MM.1S (cell line): ENCODE measurements at regions not wholly inside any gene's neighbourhood (a gene's known extent, or its start where the extent isn't known, plus 50 kb on each side); places are given as distances from the start of the nearest gene placed in this dataset.
"Not testable (repeated sequence)": the region's sequence is repeated elsewhere in the genome, so short reads cannot be mapped to it uniquely, and the experiment has no call there.

Experiments
- DNase-seq: peaks from one replicate; pipeline ENCODE4 v3.0.0-alpha.2; 2015
- H2AFZ ChIP-seq: fragments of 300-600 bp; sonication (generic); 2 replicates; pipeline ENCODE4 v1.6.0; 2016; ENCODE audit warnings: antibody characterized with exemption, low read length
- H3F3A ChIP-seq: fragments of 300-600 bp; sonication (generic); 2 replicates; pipeline ENCODE4 v1.6.1; 2016; ENCODE audit warnings: mild to moderate bottlenecking, antibody characterized with exemption, low read length, moderate library complexity, mixed read lengths; ENCODE audit not compliant: insufficient read depth
- H3K27ac ChIP-seq: fragments of 300-600 bp; sonication (generic); 2 replicates; pipeline ENCODE4 v1.5.1; 2016; ENCODE audit warnings: mild to moderate bottlenecking, low read length
- H3K27me3 ChIP-seq: fragments of 300-600 bp; sonication (generic); replicated peaks from 2 replicates; pipeline ENCODE4 v1.6.0; 2016; ENCODE audit warnings: low read length; ENCODE audit not compliant: insufficient read depth
- H3K36me3 ChIP-seq: fragments of 300-600 bp; sonication (generic); replicated peaks from 2 replicates; pipeline ENCODE4 v1.6.1; 2016; ENCODE audit warnings: mild to moderate bottlenecking, low read length, mixed read lengths; ENCODE audit not compliant: insufficient read depth
- H3K4me1 ChIP-seq: fragments of 300-600 bp; sonication (generic); 2 replicates; pipeline ENCODE4 v1.6.1; 2016; ENCODE audit warnings: low read length, mixed read lengths
- H3K4me2 ChIP-seq: fragments of 300-600 bp; sonication (generic); 2 replicates; pipeline ENCODE4 v1.6.0; 2016; ENCODE audit warnings: low read depth, low read length
- H3K4me3 ChIP-seq: fragments of 300-600 bp; sonication (generic); 2 replicates; pipeline ENCODE4 v1.5.1; 2016; ENCODE audit warnings: low read length, mixed read lengths
- H3K79me2 ChIP-seq: fragments of 300-600 bp; sonication (generic); 2 replicates; pipeline ENCODE4 v1.6.1; 2016; ENCODE audit warnings: mixed run types, low read length, mixed read lengths
- H3K9ac ChIP-seq: fragments of 300-600 bp; sonication (generic); 2 replicates; pipeline ENCODE4 v1.6.1; 2016; ENCODE audit warnings: low read length, mixed read lengths
- H3K9me2 ChIP-seq: fragments of 300-600 bp; sonication (generic); replicated peaks from 2 replicates; pipeline ENCODE4 v1.6.1; 2016; ENCODE audit warnings: mild to moderate bottlenecking, low read length, mixed read lengths; ENCODE audit not compliant: insufficient read depth
- H3K9me3 ChIP-seq: fragments of 300-600 bp; sonication (generic); replicated peaks from 2 replicates; pipeline ENCODE4 v1.6.1; 2016; ENCODE audit warnings: mild to moderate bottlenecking, low read length, mixed read lengths; ENCODE audit not compliant: insufficient read depth
- H4K20me1 ChIP-seq: fragments of 300-600 bp; sonication (generic); 2 replicates; pipeline ENCODE4 v1.6.1; 2016; ENCODE audit warnings: mild to moderate bottlenecking, low read length, moderate library complexity, mixed read lengths; ENCODE audit not compliant: insufficient read depth

GRCh38 chr1:206374725-206375124 is 95.6 kb upstream of the IKBKE start:
- not testable (repeated sequence) for H3K27me3 ChIP-seq, DNase-seq, H3K9me2 ChIP-seq, H3K9ac ChIP-seq, H3K4me3 ChIP-seq, H3K27ac ChIP-seq, H4K20me1 ChIP-seq, H2AFZ ChIP-seq, H3F3A ChIP-seq, H3K4me1 ChIP-seq, H3K4me2 ChIP-seq, H3K36me3 ChIP-seq, H3K79me2 ChIP-seq, H3K9me3 ChIP-seq

GRCh38 chr1:206375552-206375951 is 94.7 kb upstream of the IKBKE start:
- not testable (repeated sequence) for H3K27me3 ChIP-seq, H3K36me3 ChIP-seq, H2AFZ ChIP-seq, H3F3A ChIP-seq, H3K27ac ChIP-seq, DNase-seq, H3K9me3 ChIP-seq, H3K4me3 ChIP-seq, H3K4me1 ChIP-seq, H3K9me2 ChIP-seq, H4K20me1 ChIP-seq, H3K4me2 ChIP-seq, H3K79me2 ChIP-seq, H3K9ac ChIP-seq

GRCh38 chr1:206378506-206378905 is 91.8 kb upstream of the IKBKE start:
- H3K79me2 ChIP-seq, H3K27me3 ChIP-seq, H3K36me3 ChIP-seq, H3K9ac ChIP-seq, H3K4me3 ChIP-seq, H4K20me1 ChIP-seq, H3K9me2 ChIP-seq, H3K4me1 ChIP-seq, H3K27ac ChIP-seq, H3K9me3 ChIP-seq, H3F3A ChIP-seq, H3K4me2 ChIP-seq, DNase-seq, H2AFZ ChIP-seq: not testable (repeated sequence)

- not testable (repeated sequence) for H3K4me3 ChIP-seq, H3K4me1 ChIP-seq, H3K36me3 ChIP-seq, H3K27ac ChIP-seq, H3F3A ChIP-seq, H3K9me2 ChIP-seq, H4K20me1 ChIP-seq, H3K79me2 ChIP-seq, H2AFZ ChIP-seq, H3K27me3 ChIP-seq, H3K4me2 ChIP-seq, H3K9ac ChIP-seq, H3K9me3 ChIP-seq, DNase-seq
These were observed 91.0 kb upstream of the IKBKE start for GRCh38 chr1:206379245-206379644.

- not testable (repeated sequence) for H3K4me2 ChIP-seq, H3K79me2 ChIP-seq, H3K36me3 ChIP-seq, DNase-seq, H3K27me3 ChIP-seq, H3K9me2 ChIP-seq, H3F3A ChIP-seq, H3K27ac ChIP-seq, H4K20me1 ChIP-seq, H3K9ac ChIP-seq, H3K4me3 ChIP-seq, H2AFZ ChIP-seq, H3K9me3 ChIP-seq, H3K4me1 ChIP-seq
These were observed 90.0 kb upstream of the IKBKE start for GRCh38 chr1:206380163-206380790.

GRCh38 chr1:206380791-206381610 is 89.3 kb upstream of the IKBKE start:
- not testable (repeated sequence) for H3K4me3 ChIP-seq, H3F3A ChIP-seq, H3K9me3 ChIP-seq, H3K27ac ChIP-seq, H3K4me2 ChIP-seq, H3K27me3 ChIP-seq, H2AFZ ChIP-seq, H3K36me3 ChIP-seq, DNase-seq, H3K9ac ChIP-seq, H4K20me1 ChIP-seq, H3K4me1 ChIP-seq, H3K79me2 ChIP-seq, H3K9me2 ChIP-seq
